ENCODE measurements at regions not wholly inside any gene's neighbourhood (a gene's known extent, or its start where the extent isn't known, plus 50 kb on each side); places are given as distances from the start of the nearest gene placed in this dataset.
"Not testable (repeated sequence)": the region's sequence is repeated elsewhere in the genome, so short reads cannot be mapped to it uniquely, and the experiment has no call there.

- DNase-seq, result no peak
Observed at GRCh38 chr1:173257805-173258204, 50.7 kb upstream of the TNFSF4 start.

- DNase-seq, result no peak
Observed at GRCh38 chr1:173258479-173259264, 51.5 kb upstream of the TNFSF4 start.

GRCh38 chr1:173260329-173260728 is 53.2 kb upstream of the TNFSF4 start:
- not testable (repeated sequence) for DNase-seq

GRCh38 chr1:173266841-173267240 is 59.7 kb upstream of the TNFSF4 start:
- DNase-seq, result no peak

GRCh38 chr1:173267453-173267945 is 60.4 kb upstream of the TNFSF4 start:
- DNase-seq, result no peak

- no peak for DNase-seq
Observed at GRCh38 chr1:173268261-173268660, 61.1 kb upstream of the TNFSF4 start.

GRCh38 chr1:173268786-173269277 is 61.7 kb upstream of the TNFSF4 start:
- no peak for DNase-seq

- DNase-seq, result no peak
Observed at GRCh38 chr1:173269490-173270230, 62.5 kb upstream of the TNFSF4 start.

GRCh38 chr1:173270243-173270642 is 63.1 kb upstream of the TNFSF4 start:
- no peak for DNase-seq

- DNase-seq, result not testable (repeated sequence)
Observed at GRCh38 chr1:173271021-173271420, 63.9 kb upstream of the TNFSF4 start.

GRCh38 chr1:173275496-173275895 is 68.4 kb upstream of the TNFSF4 start:
- DNase-seq, result no peak

- no peak for DNase-seq
Observed at GRCh38 chr1:173276922-173277800, 70.0 kb upstream of the TNFSF4 start.

GRCh38 chr1:173280899-173281660 is 73.9 kb upstream of the TNFSF4 start:
- DNase-seq, result no peak

GRCh38 chr1:173285048-173285447 is 77.9 kb upstream of the TNFSF4 start:
- DNase-seq, result no peak

- no peak for DNase-seq
Observed at GRCh38 chr1:173287785-173288184, 80.7 kb upstream of the TNFSF4 start.

- DNase-seq, result no peak
Observed at GRCh38 chr1:173293756-173294155, 86.6 kb upstream of the TNFSF4 start.

- no peak for DNase-seq
Observed at GRCh38 chr1:173294843-173295242, 87.7 kb upstream of the TNFSF4 start.

- DNase-seq, result no peak
Observed at GRCh38 chr1:173295391-173295790, 88.3 kb upstream of the TNFSF4 start.

- no peak for DNase-seq
Observed at GRCh38 chr1:173295995-173296394, 88.9 kb upstream of the TNFSF4 start.

GRCh38 chr1:173297798-173298391 is 90.8 kb upstream of the TNFSF4 start:
- peak; percentile 25 to 41 for DNase-seq
